HG03442 (cell line): ENCODE measurements at regions not wholly inside any gene's neighbourhood (a gene's known extent, or its start where the extent isn't known, plus 50 kb on each side); places are given as distances from the start of the nearest gene placed in this dataset.

Source experiments
- ATAC-seq: cut with Tn5 transposase; IDR thresholded peaks from one replicate; pipeline ENCODE4 v1.9.1; 2021; ENCODE audit warnings: mild to moderate bottlenecking, moderate library complexity; ENCODE audit not compliant: unreplicated experiment

DNA sequence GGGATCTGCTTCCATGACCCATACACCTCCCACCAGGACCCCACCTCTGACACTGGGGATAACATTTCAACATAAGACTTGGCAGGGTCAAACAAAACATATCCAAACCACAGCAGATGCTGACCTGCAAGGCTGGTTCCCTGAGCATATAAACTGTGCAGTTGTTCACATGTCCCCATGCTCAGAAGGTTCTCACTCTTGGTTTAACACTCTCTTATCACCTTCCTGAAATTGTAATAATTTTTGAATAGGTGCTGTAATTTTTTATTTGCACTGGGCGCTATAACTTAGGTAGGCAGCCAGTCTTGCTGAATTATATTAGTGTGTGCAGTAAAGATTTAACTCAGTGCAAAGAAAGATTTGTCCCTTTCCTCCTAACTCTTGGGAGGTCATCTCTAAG lies 824.8 kb upstream of the SOX9 start:
- ATAC-seq, result no peak

DNA sequence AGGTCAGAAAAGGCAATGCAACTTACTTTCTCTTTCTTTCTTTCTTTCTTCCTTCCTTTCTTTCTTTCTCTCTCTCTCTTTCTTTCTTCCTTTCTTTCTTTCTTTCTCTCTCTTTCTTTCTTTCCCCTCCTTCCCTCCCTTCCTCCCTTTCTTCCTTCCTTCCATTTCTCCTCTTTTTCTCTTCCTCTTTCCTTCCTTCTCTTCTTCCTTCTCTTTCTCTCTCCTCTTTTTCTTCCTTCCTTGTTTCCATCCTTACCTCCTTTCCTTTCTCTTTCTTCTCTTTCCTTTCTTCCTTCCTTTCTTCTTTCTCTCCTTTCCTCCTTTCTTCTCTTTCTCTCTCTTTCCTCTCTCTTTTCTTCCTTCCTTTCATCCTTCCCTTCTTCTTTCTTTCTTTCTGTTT lies 819.8 kb upstream of the SOX9 start:
- no peak for ATAC-seq

DNA sequence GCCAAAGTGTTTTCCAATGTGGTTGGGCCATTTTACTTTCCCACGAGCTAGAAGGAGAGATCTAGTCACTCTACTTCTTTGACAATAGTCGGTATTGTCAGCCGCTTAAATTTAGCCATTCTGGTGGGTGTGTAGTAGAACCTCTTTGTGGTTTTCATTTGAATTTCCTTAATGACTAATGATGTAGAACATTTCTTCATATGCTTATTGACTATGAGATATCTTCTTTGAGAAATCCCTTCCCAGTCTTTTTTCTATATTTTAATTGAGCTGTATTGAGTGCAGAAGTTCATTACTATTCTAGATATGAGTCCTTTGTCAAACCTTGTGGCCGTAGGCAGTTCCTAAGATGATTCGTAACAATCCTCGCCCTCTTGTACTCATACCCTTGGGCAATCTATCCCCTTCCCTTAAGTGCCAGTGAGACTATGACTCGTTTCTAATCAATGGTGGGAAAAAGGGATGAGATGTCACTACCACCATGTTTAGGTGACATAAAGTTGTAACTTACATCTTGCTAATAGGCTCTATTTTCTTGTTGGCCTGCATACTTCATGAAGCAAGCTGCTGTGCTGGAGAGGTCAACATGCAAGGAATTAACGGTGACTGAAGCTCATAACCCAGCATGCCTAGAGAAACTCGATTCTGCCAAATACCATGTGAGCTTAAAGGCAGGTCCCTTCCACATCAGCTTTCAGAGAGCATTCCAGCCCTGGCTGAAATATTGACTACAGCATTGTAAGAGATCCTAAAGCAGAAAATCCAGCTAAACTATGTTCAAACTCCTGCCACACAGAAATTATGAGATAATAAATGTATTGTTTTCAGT lies 817.9 kb upstream of the SOX9 start:
- no peak for ATAC-seq

DNA sequence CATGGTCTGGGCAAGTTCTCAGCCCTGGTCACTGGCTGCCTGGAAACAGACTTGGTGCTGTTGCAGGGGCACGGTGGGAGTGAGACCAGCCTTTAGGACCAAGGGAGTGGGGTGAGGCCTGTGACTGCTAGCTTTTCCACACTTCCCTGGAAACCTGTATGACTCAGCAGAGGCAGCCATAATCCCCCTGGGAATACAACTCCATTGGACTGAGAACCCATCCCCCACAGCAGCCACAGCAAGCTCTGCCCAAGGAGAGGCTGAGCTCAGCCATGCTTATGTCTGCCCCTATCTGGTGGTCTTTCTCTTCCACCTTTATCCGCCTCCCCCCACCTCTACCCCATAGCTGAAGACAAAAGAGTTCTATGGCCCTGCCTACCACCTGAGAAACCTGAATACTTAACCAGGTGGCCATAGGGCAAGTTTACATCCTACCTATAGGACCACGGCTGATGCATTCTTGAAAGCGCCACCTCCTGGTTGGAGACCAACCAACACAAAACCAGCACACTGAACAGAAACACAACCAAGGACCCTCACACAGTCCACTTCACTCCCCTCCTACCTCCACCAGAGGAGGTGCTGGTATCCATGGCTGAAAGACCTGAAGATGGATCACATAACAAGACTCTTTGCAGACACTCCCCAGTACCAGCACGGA lies 816.2 kb upstream of the SOX9 start:
- no peak for ATAC-seq

DNA sequence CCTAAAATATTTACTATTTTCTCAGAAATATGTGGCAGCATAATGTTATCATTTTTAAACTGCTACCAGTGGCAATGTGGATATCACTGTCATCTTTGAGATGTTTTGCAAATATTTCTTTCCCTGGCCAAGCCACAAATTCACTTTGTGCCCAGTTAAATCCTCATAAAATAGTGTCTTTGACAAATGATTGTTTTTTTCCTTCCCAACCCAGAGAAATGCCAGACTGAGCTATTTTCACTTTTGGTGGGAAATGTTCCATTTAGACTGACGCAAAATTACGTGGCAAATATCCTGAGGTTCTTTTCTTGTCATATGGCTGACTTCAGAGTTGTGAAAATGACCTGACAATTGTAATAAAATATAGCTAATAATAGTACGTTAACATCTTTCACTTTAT lies 807.0 kb upstream of the SOX9 start:
- no peak for ATAC-seq

DNA sequence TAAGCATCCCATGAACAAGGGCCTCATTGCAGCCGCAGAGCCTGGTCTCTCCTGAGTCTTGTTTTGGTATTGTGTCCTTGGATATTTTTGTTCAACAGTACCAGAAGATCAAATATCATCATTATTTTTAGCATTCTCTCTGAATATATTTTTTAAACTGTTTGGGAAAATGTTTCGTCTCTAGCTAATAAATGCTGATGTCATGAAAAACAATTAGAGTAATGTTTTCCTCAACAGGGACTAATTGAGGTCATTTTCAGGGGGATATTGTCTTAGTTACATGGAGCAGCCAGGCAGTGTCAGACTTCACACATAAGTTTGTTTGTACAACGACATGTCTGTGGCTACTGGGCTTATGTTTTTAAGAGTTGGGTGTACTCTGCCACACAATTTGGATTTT lies 805.3 kb upstream of the SOX9 start:
- ATAC-seq, result no peak

DNA sequence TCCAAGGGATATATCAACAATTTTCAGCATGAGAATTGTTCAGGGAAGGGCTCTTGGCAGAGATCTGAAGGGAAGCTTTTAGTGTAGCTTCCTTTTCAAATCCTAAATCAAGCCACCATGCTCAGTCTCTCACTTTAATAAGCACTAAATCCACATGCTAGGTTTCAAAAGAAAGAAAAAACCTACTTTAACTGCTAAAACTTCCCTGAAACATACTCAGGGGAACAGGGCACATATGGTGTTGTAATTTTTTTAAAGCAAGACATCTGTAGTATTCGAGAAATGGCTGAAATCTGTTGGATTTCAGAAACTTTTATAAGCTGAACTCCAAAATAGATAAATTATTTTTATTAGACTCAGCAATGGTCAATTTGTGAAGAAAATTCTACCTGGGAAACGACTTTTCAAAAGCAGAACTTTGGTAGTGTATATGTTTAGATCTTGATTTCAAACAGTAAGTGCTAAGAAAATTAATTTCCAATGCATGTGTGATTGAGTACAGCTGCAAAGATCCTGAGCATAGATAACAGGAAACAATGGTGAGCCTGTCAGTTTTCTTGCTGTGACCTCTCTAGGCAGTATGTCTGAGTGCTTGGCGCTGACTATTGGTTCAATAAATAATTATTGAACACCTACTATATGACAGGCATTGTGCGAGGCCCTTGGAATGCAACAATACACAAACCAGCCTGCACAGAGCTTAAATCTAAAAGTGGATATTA lies 804.5 kb upstream of the SOX9 start:
- ATAC-seq, result no peak

DNA sequence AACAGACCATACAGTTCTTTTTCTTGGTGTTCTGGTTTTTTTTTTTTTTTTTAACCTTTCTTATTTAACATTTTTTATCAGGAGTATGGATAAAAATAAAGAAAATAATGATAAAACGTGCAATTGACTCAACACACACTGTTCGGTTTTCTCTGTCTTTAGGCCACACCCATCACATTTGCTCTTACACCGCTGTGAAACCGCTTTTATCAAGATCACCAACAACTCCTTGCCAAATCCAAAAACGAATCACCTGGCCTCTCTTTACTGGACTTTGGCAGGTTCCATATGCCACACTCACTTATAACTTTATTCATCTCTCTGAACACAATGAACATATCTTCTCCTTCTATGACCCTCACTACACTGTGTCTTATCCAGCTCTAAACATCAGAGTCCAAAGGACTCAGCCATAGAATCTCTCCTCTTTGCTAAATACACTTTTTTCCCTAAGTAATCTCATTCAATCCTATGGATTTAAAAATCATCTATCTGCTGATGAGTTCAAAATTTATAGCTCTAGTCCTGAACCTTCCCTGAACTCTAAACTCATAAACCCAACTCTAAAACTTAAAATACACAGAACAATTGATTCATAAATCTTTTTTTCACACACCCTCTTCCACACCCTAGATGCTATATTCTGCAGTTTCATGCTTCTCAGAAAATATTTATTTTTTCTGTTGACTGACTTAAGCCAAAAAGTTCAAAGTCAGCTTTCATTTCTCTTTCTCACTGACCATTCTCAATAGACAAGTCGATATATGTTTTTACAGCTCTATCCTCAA lies 800.6 kb upstream of the SOX9 start:
- ATAC-seq, result no peak

DNA sequence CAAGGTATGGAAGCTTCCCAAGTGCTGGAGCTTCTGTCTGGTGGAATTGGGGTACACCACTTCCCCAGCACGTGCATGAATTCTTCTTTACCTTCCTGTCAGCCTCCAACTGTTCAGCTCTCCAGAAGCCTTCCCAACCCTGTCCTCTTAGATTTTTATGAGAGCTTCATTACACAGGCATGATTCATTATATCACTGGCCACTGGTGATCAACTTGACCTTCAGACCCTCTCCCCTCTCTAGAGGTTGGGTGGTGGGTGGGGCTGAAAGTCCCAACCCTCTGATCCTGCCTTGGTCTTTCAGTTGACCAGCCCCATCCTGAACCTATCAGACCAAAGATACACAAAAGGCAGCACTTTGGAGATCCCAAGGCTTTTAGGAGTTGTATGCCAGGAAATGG lies 795.7 kb upstream of the SOX9 start:
- no peak for ATAC-seq

DNA sequence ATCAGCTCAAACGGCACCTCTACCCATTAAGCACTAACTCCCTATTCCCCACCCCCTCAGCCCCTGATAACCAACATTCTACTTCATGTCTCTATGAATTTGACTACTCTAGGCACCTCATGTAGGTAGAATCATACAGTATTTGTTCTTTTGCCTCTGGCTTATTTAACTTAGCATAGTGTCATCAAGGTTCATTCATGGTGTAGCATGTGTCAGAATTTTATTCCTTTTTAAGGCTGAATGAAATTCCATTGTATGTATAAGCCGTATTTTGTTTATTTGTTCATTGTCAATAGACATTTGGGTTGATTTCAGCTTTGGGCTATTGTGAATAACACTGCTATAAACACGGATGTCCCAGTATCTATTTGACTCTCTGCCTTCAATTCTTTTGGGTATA lies 794.9 kb upstream of the SOX9 start:
- ATAC-seq, result no peak

DNA sequence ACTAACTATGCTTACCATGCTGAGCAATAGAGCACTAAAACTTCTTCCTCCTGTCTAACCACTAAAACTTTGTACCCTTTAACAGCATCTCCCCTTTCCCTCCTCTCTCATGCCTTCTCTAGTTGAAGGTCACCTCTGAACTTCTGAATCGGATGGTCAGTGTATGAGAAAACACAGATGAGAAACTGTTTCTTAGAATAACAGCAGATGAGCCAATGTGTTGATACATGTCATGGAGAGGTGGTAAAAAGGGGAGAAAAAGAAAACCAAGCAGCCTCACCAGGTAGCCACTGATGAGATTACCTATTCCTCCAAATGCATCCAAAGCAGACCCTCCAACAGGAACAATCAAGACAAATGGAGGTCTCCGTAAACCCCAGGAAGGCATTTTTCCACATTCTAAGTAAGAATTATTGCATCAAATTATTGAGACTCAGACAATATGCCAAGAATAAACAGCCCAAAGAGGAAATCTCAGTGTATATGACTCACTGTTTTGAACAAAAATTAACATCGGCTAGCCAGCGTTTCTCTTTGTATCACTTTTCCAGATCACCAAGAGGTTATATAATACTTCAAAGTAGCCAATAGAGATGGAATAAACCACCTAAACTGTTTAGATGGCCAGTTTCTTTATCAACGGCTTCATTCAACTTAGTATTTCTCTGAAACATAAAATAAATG lies 793.3 kb upstream of the SOX9 start:
- no peak for ATAC-seq

DNA sequence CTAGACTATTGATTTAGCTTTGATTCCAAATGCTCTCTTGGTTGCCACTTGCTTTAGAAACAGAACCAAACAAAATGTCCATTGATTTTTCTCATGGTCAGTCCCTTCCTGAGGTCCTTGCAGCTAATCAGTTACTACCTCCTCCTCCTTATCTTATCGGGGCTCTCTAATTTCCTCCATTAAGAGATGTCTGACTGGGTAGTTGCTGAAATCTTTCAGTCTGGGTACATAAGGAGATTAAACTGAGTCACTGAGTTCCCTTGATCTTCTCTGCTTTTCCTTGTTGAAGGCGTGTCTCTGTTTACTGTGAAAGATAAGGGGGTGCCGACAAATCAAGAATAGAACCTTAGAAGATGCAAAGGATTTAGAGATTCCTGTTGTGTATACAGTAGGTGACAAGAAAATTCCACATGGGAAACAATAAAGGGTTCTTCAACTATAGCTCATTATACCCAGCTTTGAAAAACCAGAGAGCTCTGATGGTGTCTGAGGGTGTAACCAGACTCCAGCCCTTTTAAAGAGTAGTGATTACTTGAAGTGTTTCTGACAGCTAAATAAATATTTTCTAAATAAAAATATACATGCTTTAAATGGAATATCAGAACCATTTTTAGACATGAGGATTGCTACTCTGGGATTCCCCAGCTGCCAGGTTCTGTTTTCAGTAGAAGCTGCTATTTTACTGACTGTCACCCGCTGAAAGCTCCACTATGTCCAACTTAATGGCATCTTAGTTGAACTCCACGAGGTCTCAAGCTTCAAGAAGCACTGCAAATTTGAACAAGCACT lies 791.3 kb upstream of the SOX9 start:
- ATAC-seq, result no peak

DNA sequence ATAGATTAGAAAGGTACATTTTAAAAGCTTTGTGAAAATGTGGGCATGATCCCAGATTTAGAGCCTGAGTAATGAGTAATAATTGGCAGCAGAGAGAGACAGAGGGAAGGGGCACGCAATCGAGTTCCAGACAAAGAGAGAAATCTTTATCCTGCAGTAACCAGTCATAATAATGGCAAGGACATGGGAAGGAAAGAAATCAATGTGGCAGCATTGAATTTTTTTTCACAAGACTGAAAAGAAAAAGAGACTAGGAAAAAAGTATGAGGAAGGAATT lies 790.8 kb upstream of the SOX9 start:
- no peak for ATAC-seq

DNA sequence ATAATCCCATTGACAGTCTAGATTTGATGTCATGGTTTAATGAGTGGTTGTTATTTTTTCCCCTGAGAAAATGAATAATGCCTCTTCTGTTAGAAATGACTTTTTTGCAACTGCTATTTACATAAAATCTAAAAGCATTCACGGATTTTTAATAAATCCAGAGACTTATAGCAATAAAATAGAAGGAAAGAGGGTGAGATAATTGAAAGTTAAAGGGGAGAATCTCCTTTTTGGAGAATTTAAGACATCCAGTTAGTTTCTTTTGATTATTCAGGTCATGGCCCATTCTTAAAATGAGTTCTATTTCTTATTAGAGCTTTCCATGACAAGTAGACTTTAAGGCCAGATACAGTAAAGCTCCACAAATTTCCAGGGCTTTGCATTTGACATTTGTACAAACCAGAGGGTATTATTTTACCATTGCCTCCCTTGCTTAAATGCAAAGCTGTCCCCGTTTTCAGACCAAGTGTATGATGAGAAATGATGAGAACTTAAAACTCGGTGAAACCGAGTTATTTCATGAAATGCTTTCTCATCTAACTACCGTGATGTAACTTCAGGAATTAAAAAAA lies 789.0 kb upstream of the SOX9 start:
- no peak for ATAC-seq

DNA sequence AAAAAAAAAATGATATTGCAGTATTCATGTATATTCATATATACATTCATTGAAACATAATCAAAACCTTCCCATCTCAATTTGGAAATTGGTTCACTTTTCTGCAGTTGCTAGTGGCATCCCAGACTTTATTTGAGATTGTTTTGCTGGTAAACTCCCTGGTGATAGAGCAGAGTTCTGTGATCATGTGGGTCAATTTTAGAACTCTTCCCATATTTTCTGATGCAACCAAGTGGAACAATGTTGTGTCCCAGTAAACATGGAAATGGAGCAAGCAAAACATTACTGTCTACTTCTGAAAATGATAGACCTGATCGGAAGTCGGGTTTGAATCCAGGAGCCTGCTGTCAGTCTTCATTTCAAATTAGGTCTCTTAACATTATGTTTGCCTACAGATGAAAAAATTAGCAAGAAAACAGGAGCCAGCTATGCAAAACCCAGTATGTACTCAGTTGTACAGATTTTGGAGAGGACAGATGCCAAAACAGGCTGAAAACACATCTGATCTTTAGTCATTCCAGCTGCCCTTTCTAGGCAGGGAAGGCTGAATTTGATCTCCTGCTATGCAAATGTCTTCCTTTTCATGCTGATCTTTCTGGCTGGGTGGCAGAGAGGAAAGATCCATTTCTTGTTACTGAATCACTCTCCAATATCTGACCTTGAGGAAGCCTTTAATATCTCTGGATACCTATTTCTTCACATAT lies 786.6 kb upstream of the SOX9 start:
- ATAC-seq, result no peak

DNA sequence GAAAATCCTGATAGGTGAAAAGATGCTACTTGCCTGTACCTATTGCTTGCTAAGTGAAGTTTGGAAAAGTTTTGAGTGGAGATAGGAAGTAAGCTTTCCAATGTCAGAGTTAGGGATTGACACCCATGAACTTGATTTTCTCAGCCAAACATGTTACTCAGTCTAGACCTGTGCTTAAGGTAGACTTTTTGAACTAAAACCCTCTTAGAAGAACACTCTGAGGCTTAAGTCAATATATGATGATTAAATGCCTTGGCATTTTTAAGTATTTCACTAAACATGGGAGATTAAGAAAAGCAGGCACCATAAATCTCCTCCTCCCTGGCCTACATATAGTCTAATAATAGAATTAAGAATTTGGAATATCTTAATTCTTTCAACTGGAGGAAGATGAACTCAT lies 785.6 kb upstream of the SOX9 start:
- no peak for ATAC-seq

DNA sequence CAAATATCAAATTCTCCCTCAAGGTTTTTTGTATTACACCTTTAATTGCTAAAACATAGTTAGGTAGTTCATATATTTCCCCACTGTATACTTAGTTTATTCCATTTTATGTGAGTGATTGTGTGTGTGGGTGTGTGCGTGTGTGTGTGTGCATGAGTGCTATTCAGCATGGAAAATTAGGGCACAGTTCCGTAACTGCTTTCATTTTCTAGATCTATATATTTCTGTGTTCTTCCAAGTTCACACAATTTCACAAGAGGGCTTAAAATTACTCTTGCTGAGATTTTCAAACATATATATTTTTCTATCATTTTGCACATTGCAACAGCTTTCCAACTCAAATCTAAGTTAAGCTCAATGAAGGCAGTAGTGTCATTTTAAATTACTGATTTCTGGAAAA lies 782.9 kb upstream of the SOX9 start:
- no peak for ATAC-seq

DNA sequence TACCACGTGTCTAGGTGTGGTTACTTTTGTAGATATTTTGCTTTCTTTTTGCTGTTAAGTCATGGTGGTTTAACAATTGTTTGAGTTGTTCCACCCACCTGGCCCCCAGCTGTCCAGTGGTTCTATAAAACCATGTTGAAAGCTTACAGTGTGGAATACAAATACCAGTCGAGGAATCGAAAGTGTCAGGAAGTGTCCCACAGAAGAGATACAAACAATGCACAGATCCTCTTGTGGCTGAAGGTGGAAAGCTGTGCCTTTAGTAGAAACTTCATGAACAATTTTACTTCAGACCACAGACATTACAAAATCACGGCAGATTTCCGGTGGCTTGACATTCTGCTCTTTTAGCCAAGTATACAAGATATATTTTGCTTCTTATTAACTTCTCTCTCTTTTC lies 782.4 kb upstream of the SOX9 start:
- ATAC-seq, result no peak

DNA sequence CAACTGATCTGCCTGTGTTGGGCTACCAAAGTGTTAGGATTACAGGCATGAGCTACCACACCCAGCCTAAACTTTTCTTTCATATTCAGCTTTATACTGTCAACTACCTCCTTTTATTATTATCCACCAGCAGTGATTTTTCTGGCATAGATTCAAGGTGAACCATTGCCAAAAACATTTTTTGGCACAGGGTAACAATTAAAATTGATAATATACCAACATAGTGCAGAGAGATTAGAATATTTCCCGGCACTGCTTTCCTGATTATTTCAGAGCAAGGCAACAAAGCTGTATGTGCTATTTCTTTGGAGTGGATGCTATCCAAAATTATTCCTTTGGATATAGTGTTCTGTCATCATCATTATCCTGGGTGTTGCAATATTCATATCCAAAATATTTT lies 781.6 kb upstream of the SOX9 start:
- no peak for ATAC-seq
